ENCODE measurements at regions not wholly inside any gene's neighbourhood (a gene's known extent, or its start where the extent isn't known, plus 50 kb on each side); places are given as distances from the start of the nearest gene placed in this dataset.

GRCh38 chr17:73939806-73940205 lies 263.7 kb upstream of the RPL38 start:
- H3K4me3 ChIP-seq (replicated peaks; ENCODE audit: low read depth, low read length) = no peak overlapping the region
- no peak for DNase-seq (ENCODE audit: extremely low read depth, low read depth)
- TF ChIP-seq CTCF (IDR thresholded peaks at IDR 0.05; ENCODE audit: low read depth, low read length, missing control alignments) = no peak

DNA sequence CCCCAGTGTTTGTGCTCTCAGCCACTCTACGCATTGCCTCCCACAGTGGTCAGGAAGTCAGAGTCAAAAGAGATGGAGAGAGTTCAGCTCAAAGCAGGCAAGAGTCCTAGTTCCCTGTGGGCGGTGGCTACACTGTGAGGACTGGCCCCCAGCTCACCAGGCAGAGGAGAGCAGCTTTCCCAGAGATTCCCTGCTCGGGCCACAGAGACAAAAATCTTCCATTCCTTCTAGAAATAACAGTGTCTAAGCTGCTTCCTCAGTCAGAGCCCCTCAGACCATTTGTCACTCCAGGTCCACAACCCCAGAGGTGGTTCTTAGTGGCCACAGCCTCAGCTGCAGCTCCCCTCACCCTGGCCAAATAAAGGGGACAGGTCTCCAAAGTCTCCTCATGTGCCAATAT lies 263.0 kb upstream of the RPL38 start:
- H3K4me3 ChIP-seq (replicated peaks; ENCODE audit: low read depth, low read length) = no peak overlapping the region
- no peak for DNase-seq (ENCODE audit: extremely low read depth, low read depth)
- no peak for TF ChIP-seq CTCF (IDR thresholded peaks at IDR 0.05; ENCODE audit: low read depth, low read length, missing control alignments)

DNA sequence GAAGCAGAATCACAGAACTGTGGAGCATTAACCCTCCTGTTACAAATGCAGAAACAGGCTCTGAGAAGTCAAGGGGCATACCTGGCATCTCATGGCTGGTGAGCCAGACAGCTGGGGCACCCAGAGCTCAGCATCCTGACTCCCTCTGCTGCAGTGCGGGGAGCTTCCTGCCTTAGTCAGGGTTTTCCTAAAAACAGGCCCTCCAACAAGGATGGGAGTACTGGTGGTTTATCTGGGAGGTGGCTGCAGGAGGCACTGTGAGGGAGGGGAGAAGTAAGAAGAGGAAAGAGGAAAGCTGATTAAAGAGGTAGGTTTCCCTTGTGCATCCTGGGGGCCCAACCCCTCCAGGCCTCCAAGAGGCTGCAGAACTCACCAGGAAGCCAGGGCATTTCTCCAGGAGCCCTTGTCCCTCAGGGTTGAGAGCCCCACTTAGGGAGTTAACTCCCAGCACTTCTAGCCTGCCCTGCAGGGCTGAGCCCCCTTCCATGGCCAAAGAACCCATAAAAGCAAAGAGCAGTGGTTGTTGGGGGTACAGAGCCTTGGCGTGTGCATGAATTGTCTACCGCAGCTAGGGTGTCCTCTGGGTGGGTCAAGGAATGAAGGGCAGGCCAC lies 261.5 kb upstream of the RPL38 start:
- no peak for DNase-seq (ENCODE audit: extremely low read depth, low read depth)
- no peak overlapping the region for H3K4me3 ChIP-seq (replicated peaks; ENCODE audit: low read depth, low read length)
- TF ChIP-seq CTCF (IDR thresholded peaks at IDR 0.05; ENCODE audit: low read depth, low read length, missing control alignments) = no peak

DNA sequence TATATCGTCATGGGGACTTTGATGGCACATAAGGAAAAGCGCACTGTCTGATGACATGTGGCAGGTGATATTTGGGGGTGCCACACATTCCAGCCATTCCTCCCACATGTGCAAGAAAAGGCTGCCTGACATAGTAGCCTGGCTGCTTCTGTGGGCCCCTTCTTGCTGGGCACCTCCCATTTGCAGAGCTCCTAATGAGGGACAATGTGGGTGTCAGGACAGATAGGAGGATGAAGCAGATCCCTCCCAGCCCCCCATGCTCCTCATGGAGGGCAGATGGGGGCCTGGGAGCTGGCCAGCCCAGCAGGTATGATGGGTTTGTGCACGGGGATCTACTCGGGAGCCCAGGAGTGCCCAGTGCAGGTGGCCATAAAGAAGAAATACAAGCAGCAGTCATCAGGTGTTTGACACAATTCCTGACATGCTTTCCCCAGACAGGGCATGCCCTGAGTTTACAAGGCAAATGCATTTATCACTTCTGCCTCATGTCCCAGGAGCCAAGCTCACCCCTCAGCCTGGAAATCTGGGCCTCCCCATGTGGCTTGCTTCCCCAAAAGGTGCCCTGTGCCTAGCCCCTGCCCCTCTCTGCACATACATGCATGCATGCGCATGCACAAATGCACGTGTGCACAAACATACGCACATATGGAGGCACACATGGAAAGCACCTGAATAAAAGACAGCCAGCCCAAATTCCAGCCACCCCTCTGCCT lies 260.6 kb upstream of the RPL38 start:
- no peak for TF ChIP-seq CTCF (IDR thresholded peaks at IDR 0.05; ENCODE audit: low read depth, low read length, missing control alignments)
- H3K4me3 ChIP-seq (replicated peaks; ENCODE audit: low read depth, low read length) = no peak overlapping the region

DNA sequence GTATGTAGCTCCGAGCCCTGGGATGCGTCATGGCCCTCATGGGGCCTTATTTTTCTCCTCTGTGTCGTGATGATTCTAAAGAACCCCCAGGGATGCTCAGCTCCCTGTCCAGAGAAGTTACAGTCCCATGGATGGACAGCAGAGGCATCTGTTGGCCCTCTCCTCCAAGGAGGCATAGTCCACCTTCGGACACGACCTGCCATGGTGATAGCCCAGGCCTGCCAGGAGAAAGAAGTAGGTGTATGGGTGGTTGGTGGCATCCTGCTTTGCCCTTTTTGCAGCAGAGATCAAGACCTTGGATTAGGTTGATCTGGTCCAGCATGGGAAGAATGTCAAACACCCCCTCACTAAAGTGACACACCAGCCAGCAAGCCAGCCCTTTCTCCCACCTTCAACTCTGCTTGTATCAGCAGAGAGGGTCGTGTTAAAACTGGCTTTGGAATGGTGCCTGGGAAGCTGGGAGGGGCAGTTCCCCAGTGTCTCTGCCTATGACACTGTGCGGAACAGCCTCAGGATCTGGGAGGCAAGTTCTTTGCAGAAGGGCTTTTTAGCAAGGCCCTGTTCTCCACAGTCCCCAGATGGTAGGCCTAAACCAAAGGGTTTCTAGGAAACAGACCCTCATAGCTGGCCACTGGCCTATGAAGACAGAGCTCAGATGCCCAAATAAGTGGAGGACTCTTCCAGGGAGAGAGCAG lies 259.9 kb upstream of the RPL38 start:
- DNase-seq (ENCODE audit: extremely low read depth, low read depth) = no peak
- TF ChIP-seq CTCF (IDR thresholded peaks at IDR 0.05; ENCODE audit: low read depth, low read length, missing control alignments) = no peak
- H3K4me3 ChIP-seq (replicated peaks; ENCODE audit: low read depth, low read length) = no peak overlapping the region

More for the DNA sequence above, 260.6 kb upstream of the RPL38 start:
- DNase-seq (ENCODE audit: extremely low read depth, low read depth) = no peak

- H3K4me3 ChIP-seq (replicated peaks; ENCODE audit: low read depth, low read length) = no peak overlapping the region
- TF ChIP-seq CTCF (IDR thresholded peaks at IDR 0.05; ENCODE audit: low read depth, low read length, missing control alignments) = no peak
- no peak for DNase-seq (ENCODE audit: extremely low read depth, low read depth)
Observed at GRCh38 chr17:73944366-73944765, 259.1 kb upstream of the RPL38 start.
